ENCODE measurements at regions not wholly inside any gene's neighbourhood (a gene's known extent, or its start where the extent isn't known, plus 50 kb on each side); places are given as distances from the start of the nearest gene placed in this dataset.

DNA sequence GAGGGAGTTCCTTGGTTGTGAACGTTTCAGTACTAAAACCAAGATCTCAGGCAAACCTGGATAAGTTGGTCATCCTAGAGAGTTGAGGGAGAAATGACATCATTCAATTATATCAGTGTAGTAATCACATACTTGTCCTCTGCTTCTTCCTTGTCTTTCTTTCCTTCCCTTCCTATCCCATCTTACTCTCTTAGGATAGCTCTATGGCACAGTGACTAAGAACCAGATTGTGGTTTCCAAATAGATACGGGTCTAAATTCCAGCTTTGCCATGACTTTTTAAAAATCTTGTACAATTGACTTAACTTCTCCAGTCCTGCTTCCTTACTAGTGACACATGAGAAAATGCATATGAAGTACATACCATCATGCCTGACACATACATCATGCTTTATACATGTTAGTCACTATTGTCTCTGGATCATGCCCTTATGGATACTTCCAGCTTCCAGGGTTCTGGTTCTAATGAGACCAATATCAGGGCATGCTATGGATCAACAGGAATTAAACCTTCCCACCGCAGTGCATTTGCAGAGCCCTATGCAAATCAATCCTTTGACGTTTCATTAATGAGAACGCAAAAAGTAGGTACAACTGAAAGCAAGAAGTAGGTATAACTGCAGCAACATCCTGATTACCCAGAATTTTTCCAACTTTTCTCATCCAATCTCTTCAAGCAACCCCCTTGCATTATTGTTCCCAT lies 168.0 kb upstream of the KLF7 start:
- TF ChIP-seq POLR2A (IDR thresholded peaks at IDR 0.05), result no peak
- TF ChIP-seq EP300 (IDR thresholded peaks at IDR 0.05), result no peak
- TF ChIP-seq, protein P1, sequence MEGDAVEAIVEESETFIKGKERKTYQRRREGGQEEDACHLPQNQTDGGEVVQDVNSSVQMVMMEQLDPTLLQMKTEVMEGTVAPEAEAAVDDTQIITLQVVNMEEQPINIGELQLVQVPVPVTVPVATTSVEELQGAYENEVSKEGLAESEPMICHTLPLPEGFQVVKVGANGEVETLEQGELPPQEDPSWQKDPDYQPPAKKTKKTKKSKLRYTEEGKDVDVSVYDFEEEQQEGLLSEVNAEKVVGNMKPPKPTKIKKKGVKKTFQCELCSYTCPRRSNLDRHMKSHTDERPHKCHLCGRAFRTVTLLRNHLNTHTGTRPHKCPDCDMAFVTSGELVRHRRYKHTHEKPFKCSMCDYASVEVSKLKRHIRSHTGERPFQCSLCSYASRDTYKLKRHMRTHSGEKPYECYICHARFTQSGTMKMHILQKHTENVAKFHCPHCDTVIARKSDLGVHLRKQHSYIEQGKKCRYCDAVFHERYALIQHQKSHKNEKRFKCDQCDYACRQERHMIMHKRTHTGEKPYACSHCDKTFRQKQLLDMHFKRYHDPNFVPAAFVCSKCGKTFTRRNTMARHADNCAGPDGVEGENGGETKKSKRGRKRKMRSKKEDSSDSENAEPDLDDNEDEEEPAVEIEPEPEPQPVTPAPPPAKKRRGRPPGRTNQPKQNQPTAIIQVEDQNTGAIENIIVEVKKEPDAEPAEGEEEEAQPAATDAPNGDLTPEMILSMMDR (IDR thresholded peaks at IDR 0.05), result no peak
- 89 to 96% (median 94%) methylated on average over 5 of the region's 5 CpGs for WGBS, 3 donors
- Histone ChIP-seq H3K27me3 (no peaks in the 10 kb centered on the region), H3K9me3 (no peaks in the 10 kb centered on the region), H3K36me3 (no peaks in the 10 kb centered on the region), H3K27ac (peak overlapping the region in 1 of 2 donors; percentile 80), H3K4me3 (no peak overlapping the region), H3K4me1 (ENCODE audit: insufficient read depth) (peaks cover 2% of the 10 kb centered on the region)
- intact Hi-C loops (cut with DNase I), result loop anchor here in 1 of 4 donors (10.0 kb wide), 1 partner anchor 169 kb away; the partner anchor contains the start of gene KLF7
- DNase-seq, result no peak

DNA sequence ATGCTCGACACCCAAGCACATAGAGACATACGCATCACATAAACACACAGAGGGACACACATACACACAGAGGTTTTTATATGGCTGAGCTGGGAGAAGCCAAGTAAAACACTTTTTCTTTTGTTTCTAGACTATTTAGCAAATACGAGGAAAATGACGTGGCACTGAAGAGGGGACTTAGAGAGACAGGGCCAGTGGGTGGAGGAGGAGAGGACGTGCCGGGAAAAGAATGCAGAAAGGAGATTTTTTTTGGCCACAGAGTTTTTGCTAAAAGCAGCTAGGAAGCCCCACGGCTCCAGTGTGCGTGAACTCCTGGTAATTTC lies 168.5 kb upstream of the KLF7 start:
- H3K4me3 ChIP-seq, result peak overlapping the region; percentile 10
- intact Hi-C loops (cut with DNase I), result loop anchor here in 1 of 4 donors (10.0 kb wide), 1 partner anchor 169 kb away; the partner anchor contains the start of gene KLF7
- no peak for TF ChIP-seq POLR2A (IDR thresholded peaks at IDR 0.05)
- no peak for TF ChIP-seq EP300 (IDR thresholded peaks at IDR 0.05)
- TF ChIP-seq, protein P1 (IDR thresholded peaks at IDR 0.05), result no peak
- H3K27ac ChIP-seq, result peak overlapping the region; percentile 73 to 80
- no peaks in the 10 kb centered on the region for H3K36me3 ChIP-seq
- no peaks in the 10 kb centered on the region for H3K9me3 ChIP-seq
- no peak for DNase-seq
- 34 to 37% (median 35%) methylated on average over 8 of the region's 8 CpGs for WGBS, 3 donors
- no peaks in the 10 kb centered on the region for H3K27me3 ChIP-seq
- peaks cover 2% of the 10 kb centered on the region for H3K4me1 ChIP-seq (ENCODE audit: insufficient read depth)

DNA sequence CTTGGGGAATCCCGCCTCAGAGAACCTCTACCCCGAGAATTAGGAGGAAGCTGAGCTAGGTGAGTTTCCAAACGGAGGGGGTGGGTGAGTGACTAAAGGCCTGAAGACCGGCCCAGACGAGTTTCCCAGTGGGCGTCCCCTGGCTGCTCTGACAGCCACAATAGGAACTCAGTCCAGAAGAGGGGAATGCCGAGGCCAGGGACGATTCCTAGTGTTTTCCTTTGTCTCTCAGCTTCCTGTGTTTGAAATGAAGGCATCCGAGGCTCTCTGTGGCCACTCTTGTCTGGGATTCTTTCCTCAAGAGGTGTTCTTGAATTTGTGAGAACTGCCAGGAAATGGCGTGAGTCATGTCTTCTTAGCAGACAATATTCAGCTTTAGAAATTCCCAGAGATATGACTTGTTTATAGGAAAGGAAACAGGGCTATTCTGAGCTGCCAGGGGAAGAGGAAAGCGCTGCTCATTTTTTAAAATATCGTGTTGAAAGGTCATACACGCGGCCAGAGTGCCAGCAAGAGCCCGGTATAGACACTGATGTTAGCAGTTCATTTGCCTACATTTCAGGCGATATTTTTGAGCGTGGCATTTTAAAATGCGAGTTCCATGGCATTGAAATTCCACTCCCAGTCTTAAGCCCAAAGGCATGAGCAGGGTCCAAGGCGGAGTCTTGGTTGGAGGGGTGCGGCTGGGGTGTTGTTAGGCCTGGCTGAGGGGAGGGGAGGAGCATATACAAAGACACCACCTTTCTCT lies 169.1 kb upstream of the KLF7 start:
- Histone ChIP-seq H3K4me3 (peak overlapping the region; percentile 10), H3K4me1 (ENCODE audit: insufficient read depth) (peaks cover 2% of the 10 kb centered on the region), H3K9me3 (no peaks in the 10 kb centered on the region), H3K27ac (peak overlapping the region; percentile 73 to 80), H3K27me3 (no peaks in the 10 kb centered on the region), H3K36me3 (no peaks in the 10 kb centered on the region)
- intact Hi-C loops (cut with DNase I), result loop anchor here in 1 of 4 donors (10.0 kb wide), 1 partner anchor 170 kb away; the partner anchor contains the start of gene KLF7
- DNase-seq, result peak; percentile 47 to 75 (median 60)
- 13 to 22% (median 21%) methylated on average over 20 of the region's 20 CpGs for WGBS, 3 donors
- TF ChIP-seq, protein P1 (IDR thresholded peaks at IDR 0.05), result no peak
- TF ChIP-seq EP300 (IDR thresholded peaks at IDR 0.05) (peak; percentile 51), POLR2A (IDR thresholded peaks at IDR 0.05) (no peak)

DNA sequence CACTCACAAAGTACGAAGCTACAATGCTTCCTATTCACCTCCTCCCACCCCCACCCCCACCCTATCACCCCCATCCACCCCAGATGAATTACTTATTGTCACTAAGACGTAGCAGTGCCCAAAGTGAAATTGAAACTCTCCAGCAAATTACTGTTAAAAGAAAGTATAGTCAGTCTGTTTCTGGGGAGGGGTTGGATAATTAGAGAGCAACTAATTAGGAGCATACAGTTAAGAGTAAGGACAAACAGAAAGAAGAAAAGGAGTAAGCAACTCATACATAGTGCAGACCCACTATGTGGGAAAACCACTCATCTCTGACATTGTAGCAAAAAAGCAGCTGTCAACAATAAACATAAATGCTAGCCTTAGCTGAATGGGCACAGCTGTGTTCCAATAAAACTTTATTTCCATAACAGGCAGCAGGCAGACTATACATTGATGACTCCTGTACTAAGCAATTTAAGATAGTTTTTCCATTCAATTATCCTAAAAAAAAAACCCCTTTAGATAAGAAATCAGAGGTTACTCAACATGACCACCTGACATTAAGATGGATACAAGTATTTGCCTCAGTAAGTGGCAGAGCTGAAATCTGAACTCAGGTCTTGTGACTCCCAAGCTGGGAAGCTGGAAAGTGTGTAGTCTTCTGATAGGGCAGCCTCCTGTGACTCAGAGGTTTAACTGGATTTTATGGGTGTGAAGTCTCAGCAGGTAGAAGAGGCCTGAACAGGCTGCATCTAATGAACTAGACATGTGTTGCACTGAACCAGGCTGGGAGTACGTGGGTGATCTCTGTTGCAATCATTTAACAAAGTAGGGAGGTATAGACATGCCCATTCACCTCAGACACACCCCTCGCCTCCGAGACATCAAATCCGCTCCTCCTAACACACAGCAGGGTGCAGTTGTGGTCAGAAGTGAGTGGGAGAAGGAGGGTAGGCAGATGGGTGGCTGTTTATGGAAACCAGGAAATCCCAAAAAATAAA lies 171.8 kb upstream of the KLF7 start:
- Histone ChIP-seq H3K36me3 (no peaks in the 10 kb centered on the region), H3K27me3 (no peaks in the 10 kb centered on the region), H3K4me1 (ENCODE audit: insufficient read depth) (peaks cover 2% of the 10 kb centered on the region), H3K9me3 (no peaks in the 10 kb centered on the region), H3K27ac (no peak overlapping the region), H3K4me3 (no peak overlapping the region)
- intact Hi-C loops (cut with DNase I), result loop anchor here in 1 of 4 donors (10.0 kb wide), 1 partner anchor 173 kb away; the partner anchor contains the start of gene KLF7
- no peak for TF ChIP-seq EP300 (IDR thresholded peaks at IDR 0.05)
- TF ChIP-seq, protein P1 (IDR thresholded peaks at IDR 0.05), result no peak
- TF ChIP-seq POLR2A (IDR thresholded peaks at IDR 0.05), result no peak
- DNase-seq, result no peak
- WGBS, 3 donors, result 86 to 88% (median 87%) methylated on average over 6 of the region's 6 CpGs

Data from ovary (tissue), 7 donors.